GM23248 (cell line): ENCODE measurements at regions not wholly inside any gene's neighbourhood (a gene's known extent, or its start where the extent isn't known, plus 50 kb on each side); places are given as distances from the start of the nearest gene placed in this dataset.
"Not testable (repeated sequence)": the region's sequence is repeated elsewhere in the genome, so short reads cannot be mapped to it uniquely, and the experiment has no call there.

Experiments
- DNase-seq: peaks from one replicate; pipeline ENCODE4 v3.0.0-alpha.2; 2015
- H2AFZ ChIP-seq: fragments of 200-600 bp; sonication (generic); 2 replicates; pipeline ENCODE4 v1.6.1; 2016; ENCODE audit warnings: antibody characterized with exemption
- H3F3A ChIP-seq: fragments of 200-600 bp; sonication (generic); 2 replicates; pipeline ENCODE4 v1.6.1; 2016; ENCODE audit warnings: mild to moderate bottlenecking, antibody characterized with exemption, mixed run types; ENCODE audit not compliant: insufficient read depth
- H3K27ac ChIP-seq: fragments of 200-600 bp; sonication (generic); 2 replicates; pipeline ENCODE4 v1.5.1; 2016; ENCODE audit warnings: mild to moderate bottlenecking
- H3K27me3 ChIP-seq: fragments of 200-600 bp; sonication (generic); replicated peaks from 2 replicates; pipeline ENCODE4 v1.6.1; 2016; ENCODE audit warnings: mild to moderate bottlenecking; ENCODE audit not compliant: insufficient read depth
- H3K36me3 ChIP-seq: fragments of 200-600 bp; sonication (generic); 2 replicates; pipeline ENCODE4 v1.6.1; 2016; ENCODE audit warnings: low read depth, mild to moderate bottlenecking
- H3K4me1 ChIP-seq: fragments of 200-600 bp; sonication (generic); 2 replicates; pipeline ENCODE4 v1.6.1; 2016; ENCODE audit warnings: mild to moderate bottlenecking; ENCODE audit not compliant: insufficient read depth
- H3K4me2 ChIP-seq: fragments of 200-600 bp; sonication (generic); one replicate; pipeline ENCODE4 v1.6.1; 2016; ENCODE audit warnings: mild to moderate bottlenecking; ENCODE audit not compliant: unreplicated experiment
- H3K4me3 ChIP-seq: fragments of 200-600 bp; sonication (generic); 2 replicates; pipeline ENCODE4 v1.5.1; 2016; ENCODE audit warnings: mild to moderate bottlenecking
- H3K79me2 ChIP-seq: fragments of 200-600 bp; sonication (generic); 2 replicates; pipeline ENCODE4 v1.6.1; 2016; ENCODE audit warnings: mild to moderate bottlenecking; ENCODE audit not compliant: insufficient read depth
- H3K9ac ChIP-seq: fragments of 200-600 bp; sonication (generic); 2 replicates; pipeline ENCODE4 v1.6.1; 2016; ENCODE audit warnings: mild to moderate bottlenecking
- H3K9me2 ChIP-seq: fragments of 200-600 bp; sonication (generic); 2 replicates; pipeline ENCODE4 v1.6.1; 2016; ENCODE audit warnings: mixed run types, mild to moderate bottlenecking, moderate library complexity; ENCODE audit not compliant: insufficient read depth
- H3K9me3 ChIP-seq: fragments of 200-600 bp; sonication (generic); one replicate; pipeline ENCODE4 v1.6.1; 2017; ENCODE audit warnings: low read depth
- H4K20me1 ChIP-seq: fragments of 200-600 bp; sonication (generic); 2 replicates; pipeline ENCODE4 v1.6.0; 2016; ENCODE audit not compliant: insufficient read depth
- EZH2 ChIP-seq: fragments of 200-600 bp; sonication (generic); IDR thresholded peaks from 2 replicates; pipeline ENCODE4 v1.6.1; 2018; ENCODE audit warnings: antibody characterized with exemption, mild to moderate bottlenecking; ENCODE audit not compliant: insufficient read depth, poor library complexity, severe bottlenecking
- EZH2phosphoT487 ChIP-seq: fragments of 200-600 bp; sonication (generic); IDR thresholded peaks from 2 replicates; pipeline ENCODE4 v1.6.1; 2018; ENCODE audit warnings: antibody characterized with exemption, moderate library complexity, mild to moderate bottlenecking, low read depth; ENCODE audit not compliant: insufficient read depth
- WGBS, 2 experiments: methylation state at CpG; one replicate each; pipeline ENCODE4 v1.1.6; 2015 to 2017; ENCODE audit warnings: low lambda C conversion rate in 2 of 2, low coverage in 1 of 2; ENCODE audit errors: missing lambda C conversion rate in 2 of 2; 5-methylcytosine and 5-hydroxymethylcytosine counted together
- in situ Hi-C: fragments of 300-500 bp; cut with MboI; formaldehyde crosslinking; loops from 2 replicates; pipeline ENCODE4 v1.15.0; 2020

- H3F3A ChIP-seq: no peaks in the 10 kb centered on the region
- H3K4me1 ChIP-seq: no peaks in the 10 kb centered on the region
- no peaks in the 10 kb centered on the region for H4K20me1 ChIP-seq
- H2AFZ ChIP-seq: no peak overlapping the region
- no peak for DNase-seq
- H3K36me3 ChIP-seq: no peaks in the 10 kb centered on the region
- WGBS, 2 experiments: 0 to 3% methylated on average over 1 of the region's 1 CpG
- no peaks in the 10 kb centered on the region for H3K27me3 ChIP-seq
- no peak overlapping the region for H3K4me2 ChIP-seq
- in situ Hi-C loops: no loop called here
- no peaks in the 10 kb centered on the region for H3K79me2 ChIP-seq
- H3K4me3 ChIP-seq: no peak overlapping the region
- TF ChIP-seq EZH2 (no peak), EZH2phosphoT487 (no peak)
- no peaks in the 10 kb centered on the region for H3K9me3 ChIP-seq
- H3K9me2 ChIP-seq: no peaks in the 10 kb centered on the region
- no peak overlapping the region for H3K9ac ChIP-seq
- no peak overlapping the region for H3K27ac ChIP-seq
Measured at GRCh38 chr7:86050918-86051317, 592.8 kb upstream of the GRM3 start.

GRCh38 chr7:86049910-86050309 lies 593.8 kb upstream of the GRM3 start:
- WGBS, 2 experiments: 42 to 50% methylated on average over 2 of the region's 2 CpGs
- H3K4me2 ChIP-seq: no peak overlapping the region
- no peaks in the 10 kb centered on the region for H3K36me3 ChIP-seq
- TF ChIP-seq EZH2phosphoT487 (no peak), EZH2 (no peak)
- H2AFZ ChIP-seq: no peak overlapping the region
- no peak overlapping the region for H3K4me3 ChIP-seq
- H3K27ac ChIP-seq: no peak overlapping the region
- H3K27me3 ChIP-seq: no peaks in the 10 kb centered on the region
- no peaks in the 10 kb centered on the region for H4K20me1 ChIP-seq
- H3K9me3 ChIP-seq: no peaks in the 10 kb centered on the region
- H3F3A ChIP-seq: no peaks in the 10 kb centered on the region
- no peak overlapping the region for H3K9ac ChIP-seq
- no peaks in the 10 kb centered on the region for H3K79me2 ChIP-seq
- DNase-seq: no peak
- no peaks in the 10 kb centered on the region for H3K9me2 ChIP-seq
- in situ Hi-C loops: no loop called here
- no peaks in the 10 kb centered on the region for H3K4me1 ChIP-seq

GRCh38 chr7:86045197-86045596 lies 598.5 kb upstream of the GRM3 start:
- H3K9me2 ChIP-seq, H3K27ac ChIP-seq, H3K9me3 ChIP-seq, H3K9ac ChIP-seq, H3K36me3 ChIP-seq, in situ Hi-C loops, H2AFZ ChIP-seq, H3K79me2 ChIP-seq, H3K4me3 ChIP-seq, H3K27me3 ChIP-seq, H3K4me2 ChIP-seq, H3F3A ChIP-seq, H3K4me1 ChIP-seq, H4K20me1 ChIP-seq, DNase-seq: not testable (repeated sequence)
- 15 to 26% methylated on average over 1 of the region's 1 CpG for WGBS, 2 experiments

- TF ChIP-seq EZH2: no peak
- no peak for TF ChIP-seq EZH2phosphoT487
- no peaks in the 10 kb centered on the region for H3K4me1 ChIP-seq
- no peaks in the 10 kb centered on the region for H3K27me3 ChIP-seq
- in situ Hi-C loops: no loop called here
- H3K27ac ChIP-seq: no peak overlapping the region
- H3K4me3 ChIP-seq: no peak overlapping the region
- H3K9me3 ChIP-seq: no peaks in the 10 kb centered on the region
- no peaks in the 10 kb centered on the region for H3F3A ChIP-seq
- H3K79me2 ChIP-seq: no peaks in the 10 kb centered on the region
- H3K9me2 ChIP-seq: no peaks in the 10 kb centered on the region; the same call in 1 of the 2 replicates
- H4K20me1 ChIP-seq: no peaks in the 10 kb centered on the region
- no peaks in the 10 kb centered on the region for H3K36me3 ChIP-seq
- H3K9ac ChIP-seq: no peak overlapping the region
- no peak overlapping the region for H3K4me2 ChIP-seq
- no peak for DNase-seq
- no peak overlapping the region for H2AFZ ChIP-seq
Measured at GRCh38 chr7:86025807-86026206, 617.9 kb upstream of the GRM3 start.

GRCh38 chr7:86013662-86014061 lies 630.0 kb upstream of the GRM3 start:
- H2AFZ ChIP-seq: no peak overlapping the region
- H3K27ac ChIP-seq: no peak overlapping the region
- no peak overlapping the region for H3K4me2 ChIP-seq
- no peaks in the 10 kb centered on the region for H3K27me3 ChIP-seq
- H3K79me2 ChIP-seq: no peaks in the 10 kb centered on the region
- no peaks in the 10 kb centered on the region for H3K4me1 ChIP-seq
- in situ Hi-C loops: no loop called here
- no peaks in the 10 kb centered on the region for H3K36me3 ChIP-seq
- no peak for DNase-seq
- TF ChIP-seq EZH2 (no peak), EZH2phosphoT487 (no peak)
- H3K9me2 ChIP-seq: no peaks in the 10 kb centered on the region
- no peaks in the 10 kb centered on the region for H4K20me1 ChIP-seq
- H3F3A ChIP-seq: no peaks in the 10 kb centered on the region
- no peak overlapping the region for H3K4me3 ChIP-seq
- H3K9ac ChIP-seq: no peak overlapping the region
- no peaks in the 10 kb centered on the region for H3K9me3 ChIP-seq
